Lung (tissue), 11 donors: ENCODE measurements at regions not wholly inside any gene's neighbourhood (a gene's known extent, or its start where the extent isn't known, plus 50 kb on each side); places are given as distances from the start of the nearest gene placed in this dataset.

Source experiments
- ATAC-seq: fragments of 200-7000 bp; cut with Tn5 transposase; one replicate; pipeline ENCODE4 v1.9.1; 2020; ENCODE audit warnings: moderate number of reproducible peaks; ENCODE audit not compliant: insufficient read depth, low FRiP score
- DNase-seq, 3 donors: peaks; one replicate each; pipeline ENCODE4 v3.0.0-alpha.2; 2013 to 2017
- H3K27ac ChIP-seq, 2 donors: one replicate each; pipeline ENCODE4 v1.5.1; 2013; ENCODE audit warnings: mild to moderate bottlenecking in 2 of 2, moderate library complexity in 2 of 2, control low read depth in 1 of 2, inconsistent platforms in 1 of 2, low read depth in 1 of 2, low read length in 1 of 2
- H3K27me3 ChIP-seq, 3 donors: one replicate each; pipeline ENCODE4 v1.5.1; 2013; ENCODE audit warnings: low read length in 2 of 3; ENCODE audit not compliant: control insufficient read depth in 3 of 3, insufficient read depth in 3 of 3
- H3K36me3 ChIP-seq, 4 donors: one replicate each; pipeline ENCODE4 v1.5.1; 2013; ENCODE audit warnings: low read length in 4 of 4, mild to moderate bottlenecking in 1 of 4, moderate library complexity in 1 of 4; ENCODE audit not compliant: control insufficient read depth in 4 of 4, insufficient read depth in 4 of 4
- H3K4me1 ChIP-seq, 5 donors: one replicate each; pipeline ENCODE4 v1.5.1; 2013; ENCODE audit warnings: low read length in 5 of 5, mild to moderate bottlenecking in 2 of 5, moderate library complexity in 1 of 5; ENCODE audit not compliant: control insufficient read depth in 5 of 5, insufficient read depth in 5 of 5
- H3K4me3 ChIP-seq: one replicate; pipeline ENCODE4 v1.5.1; 2013; ENCODE audit warnings: mild to moderate bottlenecking, control low read depth, moderate library complexity
- H3K9ac ChIP-seq, 2 donors: one replicate each; pipeline ENCODE4 v1.5.1; 2013; ENCODE audit warnings: low read length in 2 of 2, control low read depth in 1 of 2; ENCODE audit not compliant: insufficient read depth in 1 of 2
- H3K9me3 ChIP-seq, 4 donors: one replicate each; pipeline ENCODE4 v1.5.1; 2013; ENCODE audit warnings: low read length in 3 of 4, mild to moderate bottlenecking in 1 of 4, moderate library complexity in 1 of 4; ENCODE audit not compliant: control insufficient read depth in 4 of 4, insufficient read depth in 3 of 4
- WGBS, 2 donors: extraction: QIAGEN DNeasy Blood & Tissue Kit; methylation state at CpG; one replicate each; pipeline ENCODE4 v1.1.7; 2013; 5-methylcytosine and 5-hydroxymethylcytosine counted together
- TF ChIP-seq, protein P1 (sequence below): IDR thresholded peaks from 2 replicates; pipeline ENCODE4 v1.5.1; 2012; ENCODE audit warnings: mild to moderate bottlenecking; ENCODE audit errors: control extremely low read depth, extremely low read depth
- donor health status: control.
- donor health status: control.
- donor health status: Bipolar disorder and iron deficiency.
- donor health status: healthy.
- donor health status: DM: yes; HTN: yes; CAD: no.

DNA sequence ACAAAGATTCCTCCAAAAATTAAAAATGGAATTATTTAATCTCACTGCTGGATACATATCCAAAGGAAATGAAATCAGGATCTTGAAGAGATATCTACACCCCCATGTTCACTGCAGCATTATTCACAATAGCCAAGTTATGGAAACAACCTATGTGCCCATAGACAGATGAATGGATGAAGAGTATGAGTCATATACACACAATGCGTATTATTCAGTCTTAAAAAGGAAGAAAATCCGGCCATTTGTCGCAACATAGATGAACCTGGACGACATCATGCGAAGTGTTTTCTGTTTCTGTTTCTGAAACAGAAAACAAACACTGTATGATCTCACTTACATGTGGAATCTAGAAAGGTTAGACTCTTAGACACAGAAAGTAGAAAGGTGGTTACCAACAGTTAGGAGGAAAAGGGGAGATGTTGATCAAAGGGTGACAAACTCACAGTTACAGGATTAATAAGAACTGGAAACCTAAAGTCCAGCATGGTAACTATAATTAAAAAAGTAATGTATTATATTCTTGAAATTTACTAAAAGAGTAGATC, 87.8 kb upstream of the ERBB4 start:
- DNase-seq (no peak), ATAC-seq (no peak)
- H3K27ac ChIP-seq: no peak overlapping the region
- H3K27me3 ChIP-seq: no peaks in the 10 kb centered on the region
- no peaks in the 10 kb centered on the region for H3K4me1 ChIP-seq
- H3K36me3 ChIP-seq: no peaks in the 10 kb centered on the region
- TF ChIP-seq, protein P1, sequence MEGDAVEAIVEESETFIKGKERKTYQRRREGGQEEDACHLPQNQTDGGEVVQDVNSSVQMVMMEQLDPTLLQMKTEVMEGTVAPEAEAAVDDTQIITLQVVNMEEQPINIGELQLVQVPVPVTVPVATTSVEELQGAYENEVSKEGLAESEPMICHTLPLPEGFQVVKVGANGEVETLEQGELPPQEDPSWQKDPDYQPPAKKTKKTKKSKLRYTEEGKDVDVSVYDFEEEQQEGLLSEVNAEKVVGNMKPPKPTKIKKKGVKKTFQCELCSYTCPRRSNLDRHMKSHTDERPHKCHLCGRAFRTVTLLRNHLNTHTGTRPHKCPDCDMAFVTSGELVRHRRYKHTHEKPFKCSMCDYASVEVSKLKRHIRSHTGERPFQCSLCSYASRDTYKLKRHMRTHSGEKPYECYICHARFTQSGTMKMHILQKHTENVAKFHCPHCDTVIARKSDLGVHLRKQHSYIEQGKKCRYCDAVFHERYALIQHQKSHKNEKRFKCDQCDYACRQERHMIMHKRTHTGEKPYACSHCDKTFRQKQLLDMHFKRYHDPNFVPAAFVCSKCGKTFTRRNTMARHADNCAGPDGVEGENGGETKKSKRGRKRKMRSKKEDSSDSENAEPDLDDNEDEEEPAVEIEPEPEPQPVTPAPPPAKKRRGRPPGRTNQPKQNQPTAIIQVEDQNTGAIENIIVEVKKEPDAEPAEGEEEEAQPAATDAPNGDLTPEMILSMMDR: no peak
- WGBS, 2 donors: 96% methylated on average over 5 of the region's 5 CpGs
- H3K4me3 ChIP-seq: no peak overlapping the region
- no peak overlapping the region for H3K9ac ChIP-seq
- H3K9me3 ChIP-seq: peaks cover 0 to 2% (median 0%) of the 10 kb centered on the region in 4 donors

DNA sequence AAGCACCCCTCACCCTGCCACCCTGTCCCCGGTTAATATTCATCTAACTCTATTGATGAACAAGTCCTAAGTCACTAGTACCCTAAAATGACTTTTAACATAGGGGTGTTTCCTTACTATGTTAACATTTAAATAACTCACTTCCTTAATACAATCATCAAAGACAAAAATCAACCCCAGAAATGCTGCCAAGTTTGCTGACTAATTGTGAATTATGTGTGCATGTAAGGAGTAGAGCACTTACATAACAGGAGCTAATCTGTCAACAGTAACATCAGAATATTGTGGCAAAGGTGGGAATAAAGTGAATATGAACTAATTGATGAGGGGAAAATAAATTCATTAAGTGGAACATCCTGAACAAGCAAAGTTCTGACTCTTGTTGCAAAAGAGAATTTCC, 81.4 kb upstream of the ERBB4 start:
- 91 to 94% methylated on average over 1 of the region's 1 CpG for WGBS, 2 donors
- Histone ChIP-seq H3K9ac (no peak overlapping the region), H3K27me3 (no peaks in the 10 kb centered on the region), H3K4me1 (no peaks in the 10 kb centered on the region), H3K27ac (no peak overlapping the region), H3K4me3 (no peak overlapping the region), H3K36me3 (no peaks in the 10 kb centered on the region), H3K9me3 (no peaks in the 10 kb centered on the region)
- TF ChIP-seq, protein P1: no peak
- no peak for ATAC-seq
- no peak for DNase-seq

DNA sequence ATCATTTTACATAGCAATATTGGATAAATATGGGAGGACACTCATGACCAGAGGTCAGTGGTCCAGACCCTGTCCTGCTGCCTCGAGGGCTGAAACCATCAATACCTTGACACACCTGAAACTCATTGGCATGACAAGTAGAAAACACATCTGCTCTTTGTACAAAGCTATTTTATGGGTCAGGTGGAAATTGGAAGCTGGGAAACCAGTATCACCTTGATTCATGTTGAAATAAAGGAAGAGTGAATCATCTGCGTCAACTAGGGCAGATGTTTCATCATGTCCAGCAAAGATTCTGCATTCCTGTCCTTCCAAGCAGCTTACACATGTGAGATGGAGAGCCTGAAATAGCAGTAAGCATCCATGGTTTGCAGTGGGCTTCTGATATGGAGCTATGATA, 80.0 kb upstream of the ERBB4 start:
- Histone ChIP-seq H3K4me3 (no peak overlapping the region), H3K9ac (no peak overlapping the region), H3K27me3 (no peaks in the 10 kb centered on the region), H3K9me3 (no peaks in the 10 kb centered on the region), H3K4me1 (no peaks in the 10 kb centered on the region), H3K27ac (no peak overlapping the region), H3K36me3 (no peaks in the 10 kb centered on the region)
- WGBS, 2 donors: 76 to 88% methylated on average over 2 of the region's 2 CpGs
- ATAC-seq (no peak), DNase-seq (no peak)
- TF ChIP-seq, protein P1: no peak

DNA sequence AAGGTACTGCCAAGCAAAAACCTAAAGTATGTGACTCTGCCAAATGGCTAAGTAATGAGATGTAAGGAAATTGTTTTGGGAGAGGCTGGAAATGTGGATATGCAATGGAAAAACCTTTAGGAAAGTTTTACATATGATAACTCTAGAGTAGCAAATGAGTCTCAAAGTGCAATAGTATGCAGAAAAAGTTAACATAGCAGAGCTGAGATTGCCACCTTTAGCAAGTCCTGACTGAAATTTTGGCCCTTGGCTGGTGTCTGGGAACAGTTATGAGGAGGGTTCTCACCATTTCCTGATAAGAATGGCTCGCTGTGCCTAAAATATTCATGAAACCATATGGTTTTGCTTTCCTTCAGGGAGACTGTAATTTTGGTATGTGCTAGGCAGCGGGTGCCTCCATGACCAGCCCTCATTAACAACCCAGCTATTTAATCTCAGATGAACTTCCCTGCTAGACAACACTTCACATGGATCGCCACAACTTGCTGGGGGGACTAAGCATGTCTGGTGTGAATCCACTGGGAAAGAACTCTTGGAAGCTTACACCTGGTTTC, 72.3 kb upstream of the ERBB4 start:
- ATAC-seq (no peak), DNase-seq (no peak)
- H3K9ac ChIP-seq: no peak overlapping the region
- TF ChIP-seq, protein P1: no peak
- H3K27ac ChIP-seq: no peak overlapping the region
- no peaks in the 10 kb centered on the region for H3K27me3 ChIP-seq
- H3K36me3 ChIP-seq: no peaks in the 10 kb centered on the region
- 82 to 83% methylated on average over 3 of the region's 3 CpGs for WGBS, 2 donors
- no peaks in the 10 kb centered on the region for H3K9me3 ChIP-seq
- H3K4me3 ChIP-seq: no peak overlapping the region
- H3K4me1 ChIP-seq: no peaks in the 10 kb centered on the region
